ENCODE measurements at regions not wholly inside any gene's neighbourhood (a gene's known extent, or its start where the extent isn't known, plus 50 kb on each side); places are given as distances from the start of the nearest gene placed in this dataset.

DNA sequence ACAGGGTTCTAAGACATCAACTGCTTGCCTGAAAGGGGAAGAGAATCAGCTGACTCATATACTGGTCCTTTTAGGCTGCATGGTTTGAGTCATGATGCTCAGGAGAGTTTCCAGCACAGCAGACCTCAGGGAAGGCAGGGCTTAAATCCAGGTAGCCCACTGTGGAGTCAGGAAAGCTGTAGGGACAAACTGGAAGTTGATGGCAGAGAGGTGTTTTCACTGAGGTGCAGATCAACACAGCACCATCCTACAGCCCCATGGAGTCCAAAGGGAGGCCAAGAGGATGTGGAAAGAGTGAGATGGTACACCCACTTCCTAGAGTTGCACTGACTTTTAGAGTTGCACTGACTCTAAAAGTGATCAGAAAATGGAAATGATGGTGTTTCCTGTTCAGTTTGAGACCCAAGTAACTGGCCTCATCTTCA lies 252.4 kb upstream of the DUSP10 start:
- TF ChIP-seq YY1 (IDR thresholded peaks at IDR 0.05; ENCODE audit: insufficient read depth, insufficient read length) (no peak), ZNF274 (IDR thresholded peaks at IDR 0.05; ENCODE audit: low read depth, low read length) (no peak)

Measured in NT2/D1 (cell line).